NCI-H1930 (cell line): ENCODE measurements at regions not wholly inside any gene's neighbourhood (a gene's known extent, or its start where the extent isn't known, plus 50 kb on each side); places are given as distances from the start of the nearest gene placed in this dataset.
"Not testable (repeated sequence)": the region's sequence is repeated elsewhere in the genome, so short reads cannot be mapped to it uniquely, and the experiment has no call there.

Source experiments
- DNase-seq, 2 experiments: peaks; one replicate each; lab custom pipeline; 2025; lab: John Stamatoyannopoulos, UW

GRCh38 chr4:120005527-120005926 is 61.1 kb downstream of the MAD2L1 start:
- no peak for DNase-seq

GRCh38 chr4:120005076-120005475 is 61.6 kb downstream of the MAD2L1 start:
- DNase-seq: no peak

DNA sequence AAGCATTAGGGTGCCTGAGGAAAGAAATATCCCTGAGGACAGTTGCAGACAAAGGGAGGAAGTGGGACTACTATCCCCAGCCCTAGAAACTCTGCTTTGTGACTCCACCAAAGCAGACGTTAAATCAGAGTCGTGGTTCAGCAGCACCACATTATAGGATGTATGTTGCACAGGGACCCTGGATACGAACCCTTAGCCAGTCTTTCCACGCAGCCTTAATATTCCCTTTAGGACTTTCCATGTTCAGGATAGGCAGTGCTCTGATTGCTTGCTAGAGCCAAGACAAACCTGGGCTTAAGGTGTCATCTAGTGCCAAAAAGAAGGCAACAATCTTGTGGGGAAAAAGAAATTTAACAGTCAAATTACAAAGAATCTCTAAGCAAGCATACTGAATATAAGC is 62.6 kb downstream of the MAD2L1 start:
- no peak for DNase-seq

GRCh38 chr4:120003193-120003592 is 63.5 kb downstream of the MAD2L1 start:
- no peak for DNase-seq

- DNase-seq: no peak
Measured at GRCh38 chr4:120001850-120002249, 64.8 kb downstream of the MAD2L1 start.

GRCh38 chr4:120000591-120001296 is 65.9 kb downstream of the MAD2L1 start:
- no peak for DNase-seq

GRCh38 chr4:119996024-119996423 is 70.6 kb downstream of the MAD2L1 start:
- not testable (repeated sequence) for DNase-seq

DNA sequence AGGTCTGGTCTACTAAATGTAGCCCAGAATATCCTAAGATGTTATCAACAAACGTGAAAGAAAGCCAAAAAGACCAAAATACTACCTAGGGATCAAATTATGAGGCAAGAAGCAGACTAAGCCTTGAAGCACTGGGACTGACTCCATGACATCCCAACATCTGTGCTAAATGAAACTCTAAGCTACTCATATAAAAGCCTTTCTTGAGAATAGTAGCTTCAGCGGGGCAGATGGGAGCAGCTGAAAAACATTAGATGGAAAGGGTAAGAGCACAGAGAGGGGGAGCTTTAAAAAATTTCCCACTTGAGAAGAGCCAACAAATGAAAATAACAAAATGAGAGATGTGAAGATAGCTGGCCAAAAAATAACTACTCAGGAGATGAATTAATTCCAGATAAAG is 81.7 kb downstream of the MAD2L1 start:
- DNase-seq: no peak

GRCh38 chr4:119982756-119983155 is 83.9 kb downstream of the MAD2L1 start:
- no peak for DNase-seq

- DNase-seq: peak in 1 of 2 experiments; percentile 14
Measured at GRCh38 chr4:119980456-119980855, 86.2 kb downstream of the MAD2L1 start.

DNA sequence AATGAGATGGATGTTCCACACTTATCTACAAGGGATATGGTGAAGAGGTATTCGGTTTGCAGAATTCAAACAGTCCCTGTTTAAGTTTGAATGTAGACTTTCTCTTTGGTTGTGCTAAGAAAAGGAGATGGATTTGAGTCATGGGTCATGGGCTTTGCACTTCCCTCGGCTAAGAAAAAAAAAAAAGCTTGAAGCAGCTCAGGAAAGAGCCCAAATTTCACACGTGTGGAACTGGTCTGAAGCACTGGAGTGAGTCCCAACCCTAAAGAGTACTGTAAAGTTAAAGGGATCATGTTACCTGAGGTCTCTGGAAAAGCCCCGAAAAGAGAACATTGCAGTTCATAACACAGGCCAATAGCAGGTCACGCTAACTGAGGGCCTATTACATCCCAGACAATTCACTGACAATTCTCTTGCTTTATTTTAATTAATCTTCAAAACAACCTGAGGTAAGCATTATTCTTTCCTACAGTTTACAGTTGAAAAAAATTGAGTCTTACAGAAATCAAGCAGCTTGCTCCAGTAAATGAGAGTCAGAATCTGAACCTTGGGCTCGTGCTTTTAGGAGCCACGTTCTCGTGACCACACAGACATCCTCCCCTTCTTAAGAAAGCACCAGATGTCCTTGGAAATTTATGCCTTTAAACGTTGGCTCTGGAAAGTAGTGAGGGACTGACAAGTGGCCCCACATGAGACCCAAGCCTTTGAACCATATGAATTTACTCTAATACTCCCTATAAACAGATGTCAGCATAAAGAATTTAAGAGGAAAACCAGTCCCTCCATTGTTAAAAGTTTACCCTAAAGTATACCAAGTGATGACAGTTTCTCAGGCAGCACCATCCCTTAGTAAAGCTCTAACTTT is 89.3 kb downstream of the MAD2L1 start:
- no peak for DNase-seq

GRCh38 chr4:119971431-119972084 is 95.1 kb downstream of the MAD2L1 start:
- DNase-seq: no peak

DNA sequence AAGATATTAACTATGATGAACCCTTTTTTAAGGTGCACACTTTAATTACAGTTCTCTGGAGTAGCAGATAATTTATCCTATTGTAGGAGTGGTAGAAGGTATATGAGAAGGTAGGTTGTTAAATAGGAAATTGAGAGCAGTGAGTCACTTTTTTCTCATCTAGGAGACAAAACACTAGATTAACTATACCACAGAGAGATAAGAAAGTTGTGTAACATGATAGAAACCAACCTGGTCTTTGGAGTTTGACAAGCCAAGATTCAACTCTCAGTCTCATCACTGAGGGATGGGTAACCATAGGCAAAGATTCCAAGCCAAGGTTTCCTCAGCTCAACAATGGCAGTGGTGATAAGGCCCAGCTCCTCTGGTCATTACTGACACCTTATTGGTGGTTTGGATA is 104.0 kb downstream of the MAD2L1 start:
- DNase-seq: no peak

DNA sequence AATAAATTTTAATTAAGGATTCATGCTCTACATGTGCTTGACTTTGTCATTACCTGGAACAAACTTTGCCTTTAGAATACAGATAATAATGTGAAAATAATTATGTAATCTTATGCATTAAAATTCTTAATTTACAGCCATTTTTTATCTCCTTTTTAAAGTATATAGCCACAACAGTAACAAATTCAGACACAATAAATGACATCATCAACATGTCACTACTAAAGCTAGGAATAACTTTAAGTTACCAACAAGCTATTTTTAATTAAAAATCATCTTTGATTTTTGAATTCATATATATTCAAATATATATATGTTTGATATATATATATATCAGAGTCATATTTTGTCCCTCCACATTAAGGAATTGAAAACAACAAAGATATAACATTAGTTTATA is 107.7 kb downstream of the MAD2L1 start:
- no peak for DNase-seq

DNA sequence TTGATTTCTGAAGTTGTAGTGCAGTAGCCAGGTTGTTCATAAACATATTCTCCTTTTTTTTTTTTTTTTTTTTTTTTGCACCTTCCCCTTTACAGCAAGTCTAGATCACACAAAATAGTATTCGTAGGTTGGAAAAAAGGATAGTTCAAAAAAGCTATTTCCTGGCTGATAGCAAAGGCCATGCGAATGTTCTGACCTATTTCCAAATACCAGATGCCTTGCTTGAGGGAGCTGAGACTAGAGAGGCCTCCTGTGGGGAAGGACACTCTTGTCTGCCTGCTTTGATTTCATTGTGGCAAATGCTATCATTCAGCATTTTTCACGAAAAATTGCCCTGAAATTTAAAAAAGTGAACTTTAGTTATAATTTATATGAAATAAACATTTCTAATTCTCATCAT is 111.4 kb downstream of the MAD2L1 start:
- no peak for DNase-seq

- not testable (repeated sequence) for DNase-seq
Measured at GRCh38 chr4:119954487-119954886, 112.2 kb downstream of the MAD2L1 start.

GRCh38 chr4:119946359-119946758 is 120.3 kb downstream of the MAD2L1 start:
- DNase-seq: no peak

DNA sequence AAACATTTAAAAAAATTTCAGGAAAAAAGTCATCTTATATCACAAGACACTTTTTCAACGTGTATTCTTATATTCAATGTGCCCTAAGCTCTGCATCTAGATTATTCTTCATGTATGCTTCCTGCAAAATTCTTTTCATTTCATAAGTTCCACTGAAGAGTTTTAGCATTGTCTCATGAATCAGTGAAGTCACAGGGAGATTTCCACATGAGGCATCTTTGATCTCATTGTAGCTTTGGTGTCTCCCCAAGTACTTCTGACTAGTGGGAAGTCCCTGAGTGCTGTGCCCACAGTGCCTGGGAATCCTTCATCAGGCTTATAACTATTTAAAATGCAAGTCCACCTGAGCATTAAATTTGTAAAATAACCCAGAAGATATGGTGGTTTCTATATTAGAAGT is 123.8 kb downstream of the MAD2L1 start:
- no peak for DNase-seq

DNA sequence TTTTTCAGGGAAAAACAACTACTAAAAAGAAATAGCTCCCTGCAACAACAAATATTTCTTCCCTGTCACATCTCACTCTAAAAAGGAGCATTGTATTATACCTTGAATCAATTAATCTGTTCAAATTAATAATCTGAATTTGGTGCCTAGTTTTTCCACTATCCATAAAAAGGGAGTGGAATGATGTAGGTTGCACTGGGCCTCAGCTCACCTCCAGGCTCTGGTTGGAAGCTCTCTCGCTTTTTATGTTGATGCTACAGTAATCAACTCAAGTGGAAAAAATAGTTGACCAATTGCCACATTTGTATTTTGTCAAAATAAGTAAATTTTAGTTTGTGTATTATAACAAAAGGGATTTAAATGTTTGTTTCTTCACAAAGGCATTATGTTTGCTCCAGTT is 126.1 kb downstream of the MAD2L1 start:
- DNase-seq: no peak

DNA sequence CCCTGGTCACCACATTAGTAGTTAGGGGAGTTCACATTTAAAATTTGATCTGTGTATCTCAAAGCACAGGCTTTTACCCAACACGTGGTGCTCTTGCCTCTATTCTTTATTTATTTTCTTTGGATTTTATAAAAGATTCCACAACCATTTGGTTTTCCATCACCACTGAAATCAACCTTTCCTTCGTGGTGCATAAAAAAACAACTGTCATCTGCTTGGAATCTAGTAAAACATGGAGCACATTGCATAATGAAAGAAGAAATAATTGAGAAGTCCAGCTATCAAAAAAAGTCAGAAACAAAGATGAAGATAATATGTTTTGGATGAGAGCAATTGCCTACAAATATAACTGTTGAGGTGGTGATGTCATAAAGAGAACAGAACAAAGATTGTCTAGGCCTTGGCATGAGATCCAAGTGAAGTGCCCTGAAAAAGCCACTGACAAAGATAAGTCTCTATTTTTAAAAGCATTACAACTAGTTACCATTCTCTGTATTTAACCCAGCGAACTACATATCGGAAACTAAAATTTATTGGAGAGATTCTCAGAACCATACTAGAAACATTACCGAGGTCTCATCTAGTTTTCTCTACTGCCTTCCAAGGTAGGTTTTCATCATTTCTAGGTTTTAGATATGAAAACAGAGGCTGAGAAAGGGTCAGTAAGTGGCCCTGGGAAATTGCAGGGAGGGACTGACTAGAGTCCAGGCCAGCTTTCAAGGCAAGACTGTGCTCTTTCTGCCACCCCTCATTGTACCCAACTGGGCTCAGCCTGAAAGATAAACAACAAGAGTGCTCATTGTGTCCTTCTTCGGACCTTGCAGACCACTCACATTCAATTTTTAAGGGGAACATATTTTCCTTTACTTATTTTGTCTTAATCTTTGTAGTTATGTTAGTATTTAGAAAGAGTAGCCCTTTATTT is 127.3 kb downstream of the MAD2L1 start:
- DNase-seq: no peak

DNA sequence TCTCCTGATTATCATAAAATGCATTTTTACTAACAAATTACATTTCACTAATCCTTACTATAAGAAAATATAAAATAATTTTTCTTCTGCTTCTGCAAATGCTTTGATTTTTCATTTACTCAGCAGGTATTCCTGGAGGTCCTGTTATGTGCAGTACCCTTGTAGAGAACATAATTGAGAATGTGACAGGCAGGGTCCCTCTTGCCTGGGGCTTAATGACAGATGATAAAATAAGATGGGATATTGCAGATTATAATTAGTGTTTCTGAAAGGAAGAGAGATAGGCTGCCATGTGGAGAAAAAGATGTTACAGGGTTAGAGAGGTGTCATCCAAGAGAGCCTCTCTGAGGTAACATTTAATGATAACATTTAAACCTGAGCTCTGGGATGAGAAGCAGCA is 128.9 kb downstream of the MAD2L1 start:
- DNase-seq: no peak

DNA sequence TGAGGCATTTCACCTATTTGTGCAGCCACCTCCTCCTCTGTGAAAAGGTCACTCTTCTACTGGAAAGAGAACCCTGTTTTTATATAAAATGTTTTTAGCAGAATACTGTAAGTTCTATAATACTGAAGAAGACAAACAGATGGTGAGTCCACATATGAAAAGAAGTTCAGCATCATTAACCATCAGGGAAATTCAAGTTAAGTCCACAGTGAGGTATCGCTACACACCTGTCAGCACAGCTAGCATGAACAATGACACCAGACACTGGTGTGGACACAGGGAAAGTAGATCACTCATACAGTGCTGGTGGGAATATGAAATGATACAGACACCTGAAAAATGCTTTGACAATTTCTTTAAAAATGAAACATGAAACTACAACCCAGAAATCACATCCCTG is 133.0 kb downstream of the MAD2L1 start:
- peak; percentile 62 to 81 for DNase-seq
